HepG2 (cell line): ENCODE measurements at regions not wholly inside any gene's neighbourhood (a gene's known extent, or its start where the extent isn't known, plus 50 kb on each side); places are given as distances from the start of the nearest gene placed in this dataset.

Source experiments
- ATAC-seq: fragments of 200-7000 bp; cut with Tn5 transposase; 3 replicates; pipeline ENCODE4 v1.9.1; 2020; ENCODE audit warnings: mild to moderate bottlenecking, moderate library complexity
- BruUV-seq: library from RNA; stranded (reverse); fragments of 400-500 nt; replicated peaks from 2 replicates; lab custom pipeline; 2021; lab: Mats Ljungman, UMichigan
- CTCF ChIA-PET: fragments of 300-600 bp; formaldehyde crosslinking; extraction: SDS; loops from one replicate; lab custom pipeline; 2021; ENCODE audit warnings: low total read pairs, inconsistent platforms, low intra/inter-chr PET ratio; lab: Yijun Ruan, JAX
- POLR2A ChIA-PET: fragments of 350-600 bp; sonication (Branson Sonifier 250); formaldehyde crosslinking; loops from one replicate; lab custom pipeline; 2020; ENCODE audit warnings: antibody characterized with exemption, inconsistent platforms; lab: Yijun Ruan, JAX
- DNase-seq: peaks from one replicate; pipeline ENCODE4 v3.0.0-alpha.2; 2015; ENCODE audit warnings: low spot score
- FAIRE-seq: peaks from 3 replicates; lab custom pipeline; 2011; peaks lifted over from hg19 to GRCh38; lab: Jason Lieb, UNC
- H2AFZ ChIP-seq: one replicate; pipeline ENCODE4 v1.6.1; 2011; ENCODE audit warnings: low read length, inconsistent platforms
- H3K27ac ChIP-seq: fragments of 300-600 bp; 3 replicates; pipeline ENCODE4 v1.8.0; 2011; ENCODE audit warnings: mixed run types, mild to moderate bottlenecking, mixed read lengths, low read length, inconsistent platforms; ENCODE audit not compliant: insufficient read depth; ENCODE audit errors: extremely low read length
- H3K27me3 ChIP-seq, 2 experiments: fragments of 200-600 bp in 1 of 2; 2 replicates in 1 of 2; 3 replicates in 1 of 2; pipeline versions ENCODE4 v1.6.0 to v1.8.0; 2011; ENCODE audit warnings: low read length in 2 of 2, mild to moderate bottlenecking in 2 of 2, moderate library complexity in 2 of 2, inconsistent platforms in 1 of 2; ENCODE audit not compliant: insufficient read depth in 2 of 2, control insufficient read depth in 1 of 2
- H3K36me3 ChIP-seq, 2 experiments: fragments of 200-600 bp in 1 of 2; replicated peaks in 1 of 2; 2 replicates in 1 of 2; 3 replicates in 1 of 2; pipeline versions ENCODE4 v1.5.1 to v1.8.0; 2011; ENCODE audit warnings: low read length in 2 of 2, inconsistent platforms in 1 of 2; ENCODE audit not compliant: insufficient read depth in 2 of 2, control insufficient read depth in 1 of 2
- H3K4me1 ChIP-seq: 2 replicates; pipeline ENCODE4 v1.5.1; 2012; ENCODE audit warnings: low read length, inconsistent platforms; ENCODE audit not compliant: insufficient read depth
- H3K4me2 ChIP-seq: 2 replicates; pipeline ENCODE4 v1.6.0; 2011; ENCODE audit warnings: low read depth, low read length, inconsistent platforms
- H3K4me3 ChIP-seq, 3 experiments: fragments of 200-600 bp in 1 of 3; sonication (generic), shearing (Covaris generic) in 1 of 3; replicated peaks in 1 of 3; 2 replicates each; pipeline ENCODE4 v1.5.1; 2011 to 2016; ENCODE audit warnings: low read length in 3 of 3, inconsistent platforms in 2 of 3, low read depth in 2 of 3, mild to moderate bottlenecking in 2 of 3, control low read depth in 1 of 3, mixed read lengths in 1 of 3; ENCODE audit not compliant: insufficient read depth in 1 of 3
- H3K79me2 ChIP-seq: one replicate; pipeline ENCODE4 v1.6.1; 2011; ENCODE audit warnings: low read length, inconsistent platforms; ENCODE audit not compliant: insufficient read depth
- H3K9ac ChIP-seq: 2 replicates; pipeline ENCODE4 v1.6.0; 2011; ENCODE audit warnings: mild to moderate bottlenecking, low read depth, low read length, inconsistent platforms; ENCODE audit not compliant: insufficient read depth
- H3K9me3 ChIP-seq: 2 replicates; pipeline ENCODE4 v1.5.1; 2012; ENCODE audit warnings: mild to moderate bottlenecking, low read length
- H4K20me1 ChIP-seq: 2 replicates; pipeline ENCODE4 v1.6.0; 2011; ENCODE audit warnings: inconsistent platforms, mild to moderate bottlenecking, low read length, moderate library complexity; ENCODE audit not compliant: insufficient read depth
- CBX1 ChIP-seq: IDR thresholded peaks from one replicate; pipeline ENCODE4 v1.6.1; 2016; ENCODE audit warnings: antibody characterized with exemption, low read depth
- EP300 ChIP-seq, 3 experiments: sonication (generic) in 1 of 3; formaldehyde crosslinking in 1 of 3; IDR thresholded peaks; 2 replicates each; pipeline versions ENCODE4 v1.5.1 to v1.6.1; 2011 to 2020; ENCODE audit warnings: low read depth in 2 of 3, low read length in 2 of 3, borderline replicate concordance in 1 of 3, improper control_type of control experiment in 1 of 3, mild to moderate bottlenecking in 1 of 3, missing genetic modification reagents in 1 of 3, moderate library complexity in 1 of 3
- GFI1 ChIP-seq: sonication (generic); formaldehyde crosslinking; IDR thresholded peaks from 2 replicates; pipeline ENCODE4 v1.5.0; 2020; ENCODE audit warnings: missing genetic modification reagents, mild to moderate bottlenecking, borderline replicate concordance
- HOXD1 ChIP-seq: sonication (generic); formaldehyde crosslinking; IDR thresholded peaks from 2 replicates; pipeline ENCODE4 v1.5.0; 2020; ENCODE audit warnings: missing genetic modification reagents
- MAFF ChIP-seq: IDR thresholded peaks from 2 replicates; pipeline ENCODE4 v1.6.1; 2011; ENCODE audit warnings: low read depth, low read length, improper control_type of control experiment
- MBD4 ChIP-seq: IDR thresholded peaks from 2 replicates; pipeline ENCODE4 v1.6.1; 2012; ENCODE audit warnings: low read length, inconsistent platforms, borderline replicate concordance
- PATZ1 ChIP-seq: sonication (generic); formaldehyde crosslinking; IDR thresholded peaks from 2 replicates; pipeline ENCODE4 v1.4.0; 2020; ENCODE audit warnings: missing genetic modification reagents
- TBL1XR1 ChIP-seq: fragments of 150-350 bp; IDR thresholded peaks from 2 replicates; pipeline ENCODE4 v1.6.1; 2014; ENCODE audit warnings: borderline replicate concordance, low read length; ENCODE audit not compliant: partially characterized antibody
- ZNF333 ChIP-seq: sonication (generic); formaldehyde crosslinking; IDR thresholded peaks from 2 replicates; pipeline ENCODE4 v1.4.0; 2020; ENCODE audit warnings: mild to moderate bottlenecking, missing genetic modification reagents, borderline replicate concordance
- ZNF513 ChIP-seq: sonication (generic); formaldehyde crosslinking; conservative IDR thresholded peaks from 2 replicates; pipeline ENCODE4 v1.5.0; 2020; ENCODE audit warnings: missing genetic modification reagents
- WGBS: methylation state at CpG from one replicate; pipeline ENCODE4 v1.1.6; 2017; ENCODE audit warnings: low lambda C conversion rate; 5-methylcytosine and 5-hydroxymethylcytosine counted together
- in situ Hi-C: cut with HindIII; loops from 2 replicates; pipeline ENCODE4 v1.10.0; 2017; ENCODE audit warnings: low pct_unique_long_range_greater_than_20kb; ENCODE audit not compliant: extremely low pct_ligation_motif_present
- intact Hi-C: fragments of 100-400 bp; cut with micrococcal nuclease; formaldehyde crosslinking; loops from one replicate; pipeline ENCODE4 v1.10.0; 2022; ENCODE audit not compliant: unreplicated experiment

GRCh38 chr13:76329004-76329403, 557.2 kb downstream of the KCTD12 start:
- CTCF ChIA-PET, result no interaction called here
- intact Hi-C loops, result no loop called here
- FAIRE-seq (no peak), ATAC-seq (no peak), DNase-seq (no peak)
- Histone ChIP-seq H3K27me3 (no peaks in the 10 kb centered on the region), H4K20me1 (no peaks in the 10 kb centered on the region), H3K4me2 (no peak overlapping the region), H3K27ac (no peak overlapping the region), H3K36me3 (no peaks in the 10 kb centered on the region), H2AFZ (no peak overlapping the region), H3K9me3 (no peaks in the 10 kb centered on the region), H3K9ac (no peak overlapping the region), H3K4me3 (no peak overlapping the region), H3K4me1 (no peaks in the 10 kb centered on the region), H3K79me2 (no peaks in the 10 kb centered on the region)
- in situ Hi-C loops, result no loop called here
- POLR2A ChIA-PET, result no interaction called here
- 2% methylated on average over 3 of the region's 3 CpGs for WGBS
- TF ChIP-seq CBX1, result no peak
- no peak for TF ChIP-seq EP300 (IDR thresholded peaks at IDR 0.05; ENCODE audit: low read depth in 2 of 2, low read length in 2 of 2)
- TF ChIP-seq EP300 (CRISPR knock-in tag; IDR thresholded peaks at IDR 0.05; ENCODE audit: borderline replicate concordance), result no peak
- BruUV-seq, result no TSS peak

GRCh38 chr13:76326343-76326742, 559.9 kb downstream of the KCTD12 start:
- TF ChIP-seq TBL1XR1 (no peak), PATZ1 (CRISPR knock-in tag) (no peak), HOXD1 (CRISPR knock-in tag) (no peak), GFI1 (CRISPR knock-in tag) (no peak), ZNF513 (CRISPR knock-in tag) (no peak), MBD4 (no peak), MAFF (no peak), ZNF333 (CRISPR knock-in tag) (no peak)
- H3K36me3 ChIP-seq, result no peaks in the 10 kb centered on the region
- H3K9ac ChIP-seq, result no peak overlapping the region
- H3K27me3 ChIP-seq, result no peaks in the 10 kb centered on the region
- intact Hi-C loops, result no loop called here
- no peak overlapping the region for H3K27ac ChIP-seq
- no peaks in the 10 kb centered on the region for H3K79me2 ChIP-seq
- no peaks in the 10 kb centered on the region for H3K9me3 ChIP-seq
- H3K4me3 ChIP-seq, result no peak overlapping the region
- POLR2A ChIA-PET, result no interaction called here
- no peak overlapping the region for H2AFZ ChIP-seq
- no CpG with 5 or more reads among the region's 1 CpG for WGBS
- no peak for FAIRE-seq
- in situ Hi-C loops, result no loop called here
- no peak for DNase-seq
- no peak overlapping the region for H3K4me2 ChIP-seq
- no TSS peak for BruUV-seq
- no peaks in the 10 kb centered on the region for H3K4me1 ChIP-seq
- CTCF ChIA-PET, result no interaction called here
- no peaks in the 10 kb centered on the region for H4K20me1 ChIP-seq
- ATAC-seq, result no peak
